K562 (cell line): ENCODE measurements at regions not wholly inside any gene's neighbourhood (a gene's known extent, or its start where the extent isn't known, plus 50 kb on each side); places are given as distances from the start of the nearest gene placed in this dataset.

Experiments
- ATAC-seq: fragments of 200-7000 bp; cut with Tn5 transposase; 3 replicates; pipeline ENCODE4 v1.9.1; 2020; ENCODE audit warnings: moderate library complexity
- BruUV-seq: library from RNA; stranded (reverse); fragments of 400-500 nt; replicated peaks from 2 replicates; lab custom pipeline; 2021; lab: Mats Ljungman, UMichigan
- CTCF ChIA-PET: fragments of 300-600 bp; formaldehyde crosslinking; extraction: SDS; loops from one replicate; lab custom pipeline; 2021; ENCODE audit warnings: low intra/inter-chr PET ratio; lab: Yijun Ruan, JAX
- POLR2A ChIA-PET: fragments of 300-600, 350-650 bp; sonication (Branson Sonifier 250); formaldehyde crosslinking; extraction: SDS; loops from one replicate; lab custom pipeline; 2021; ENCODE audit warnings: antibody characterized with exemption, inconsistent platforms; lab: Yijun Ruan, JAX
- DNase-seq, 4 experiments: peaks; one replicate each; pipeline versions ENCODE4 v3.0.0 to v3.0.0-alpha.2; 2011 to 2018; ENCODE audit warnings: low spot score in 3 of 4, mixed read lengths in 3 of 4; ENCODE audit errors: extremely low read depth in 1 of 4
- FAIRE-seq: peaks from 2 replicates; lab custom pipeline; 2011; peaks lifted over from hg19 to GRCh38; lab: Jason Lieb, UNC
- H2AFZ ChIP-seq: 2 replicates; pipeline ENCODE4 v1.6.0; 2011; ENCODE audit warnings: low read depth, low read length, control low read depth, inconsistent platforms
- H3K27ac ChIP-seq: fragments of 200-600 bp; 3 replicates; pipeline ENCODE4 v1.8.0; 2011; ENCODE audit warnings: low read depth, mild to moderate bottlenecking, control low read depth, inconsistent platforms, low read length, moderate library complexity, mixed read lengths; ENCODE audit errors: extremely low read depth
- H3K27me3 ChIP-seq, 2 experiments: fragments of 300-600 bp in 1 of 2; 2 replicates in 1 of 2; 3 replicates in 1 of 2; pipeline versions ENCODE4 v1.6.0 to v1.8.0; 2011; ENCODE audit warnings: inconsistent platforms in 2 of 2, low read length in 2 of 2, mild to moderate bottlenecking in 1 of 2, mixed read lengths in 1 of 2, moderate library complexity in 1 of 2; ENCODE audit not compliant: control insufficient read depth in 2 of 2, insufficient read depth in 2 of 2
- H3K36me3 ChIP-seq: fragments of 300-600 bp; 3 replicates; pipeline ENCODE4 v1.8.0; 2011; ENCODE audit warnings: mild to moderate bottlenecking, low read length, inconsistent platforms; ENCODE audit not compliant: control insufficient read depth, insufficient read depth
- H3K4me1 ChIP-seq, 2 experiments: fragments of 200-600 bp in 1 of 2; replicated peaks in 1 of 2; 2 replicates in 1 of 2; 3 replicates in 1 of 2; pipeline versions ENCODE4 v1.5.1 to v1.8.0; 2011; ENCODE audit warnings: inconsistent platforms in 2 of 2, low read length in 2 of 2, mild to moderate bottlenecking in 1 of 2, mixed read lengths in 1 of 2, moderate library complexity in 1 of 2; ENCODE audit not compliant: control insufficient read depth in 2 of 2, insufficient read depth in 2 of 2
- H3K4me2 ChIP-seq: 2 replicates; pipeline ENCODE4 v1.6.1; 2011; ENCODE audit warnings: low read length, control low read depth, inconsistent platforms, mixed read lengths; ENCODE audit not compliant: insufficient read depth
- H3K4me3 ChIP-seq: fragments of 200-600 bp; sonication (generic), shearing (Covaris generic); 2 replicates; pipeline ENCODE4 v1.5.1; 2016; ENCODE audit warnings: control low read depth, inconsistent platforms
- H3K79me2 ChIP-seq: fragments of 200-600 bp; 3 replicates; pipeline ENCODE4 v1.8.0; 2011; ENCODE audit warnings: low read length, inconsistent platforms; ENCODE audit not compliant: control insufficient read depth, insufficient read depth
- H3K9ac ChIP-seq, 2 experiments: 2 replicates each; pipeline versions ENCODE4 v1.6.0 to v1.6.1; 2011; ENCODE audit warnings: low read depth in 2 of 2, low read length in 2 of 2, control low read depth in 1 of 2, inconsistent platforms in 1 of 2, mild to moderate bottlenecking in 1 of 2, mixed read lengths in 1 of 2; ENCODE audit not compliant: insufficient read depth in 1 of 2
- H3K9me1 ChIP-seq: one replicate; pipeline ENCODE4 v1.6.0; 2011; ENCODE audit warnings: inconsistent platforms, mild to moderate bottlenecking, low read length, moderate library complexity; ENCODE audit not compliant: control insufficient read depth, insufficient read depth
- H3K9me3 ChIP-seq: replicated peaks from 2 replicates; pipeline ENCODE4 v1.5.1; 2011; ENCODE audit warnings: low read depth, low read length, inconsistent platforms; ENCODE audit not compliant: control insufficient read depth, insufficient read depth
- H4K20me1 ChIP-seq: replicated peaks from 2 replicates; pipeline ENCODE4 v1.6.1; 2011; ENCODE audit warnings: low read length, inconsistent platforms, mixed read lengths; ENCODE audit not compliant: control insufficient read depth, insufficient read depth
- CBX1 ChIP-seq: sonication (generic); IDR thresholded peaks from 2 replicates; pipeline ENCODE4 v1.6.1; 2016; ENCODE audit warnings: antibody characterized with exemption, low read depth, mild to moderate bottlenecking
- CBX3 ChIP-seq, 2 experiments: IDR thresholded peaks; 1 replicate in 1 of 2; 2 replicates in 1 of 2; pipeline ENCODE4 v1.6.1; 2012; ENCODE audit warnings: inconsistent platforms in 2 of 2, low read length in 2 of 2, borderline replicate concordance in 1 of 2, control low read depth in 1 of 2
- CC2D1A ChIP-seq: fragments of 450-650 bp; IDR thresholded peaks from 2 replicates; pipeline ENCODE4 v1.6.1; 2017; ENCODE audit warnings: mild to moderate bottlenecking
- JUND ChIP-seq, 2 experiments: IDR thresholded peaks; 2 replicates in 1 of 2; 3 replicates in 1 of 2; pipeline ENCODE4 v1.6.1; 2011; ENCODE audit warnings: borderline replicate concordance in 2 of 2, low read depth in 2 of 2, low read length in 2 of 2, improper control_type of control experiment in 1 of 2, missing biosample characterization in 1 of 2, missing genetic modification characterization in 1 of 2, missing genetic modification reagents in 1 of 2
- PHF20 ChIP-seq: fragments of 450-650 bp; IDR thresholded peaks from 2 replicates; pipeline ENCODE4 v1.6.1; 2018; ENCODE audit not compliant: partially characterized antibody
- ZFP30 ChIP-seq: fragments of 250-450 bp; sonication (Bioruptor Pico); IDR thresholded peaks from 2 replicates; pipeline ENCODE4 v1.8.0; 2022; ENCODE audit warnings: moderate library complexity, mild to moderate bottlenecking, inconsistent platforms, borderline replicate concordance
- ZKSCAN3 ChIP-seq: fragments of 250-450 bp; sonication (Bioruptor Pico); IDR thresholded peaks from 2 replicates; pipeline ENCODE4 v1.4.0; 2020
- WGBS: fragments of 100-300 bp; shearing (Covaris generic); methylation state at CpG from one replicate; pipeline ENCODE4 v1.1.6; 2016; ENCODE audit warnings: low coverage, mixed read lengths; ENCODE audit not compliant: insufficient coverage; ENCODE audit errors: missing lambda C conversion rate; 5-methylcytosine and 5-hydroxymethylcytosine counted together
- in situ Hi-C: fragments of 300-500 bp; cut with MboI; formaldehyde crosslinking; loops from 4 replicates; pipeline ENCODE4 v1.15.0; 2018; ENCODE audit warnings: inconsistent platforms, mixed read lengths
- intact Hi-C: fragments of 100-400 bp; cut with micrococcal nuclease; formaldehyde crosslinking; loops from 2 replicates; pipeline ENCODE4 v1.14.2; 2022
- TF ChIP-seq, protein P1 (sequence below): sonication (generic); formaldehyde crosslinking; IDR thresholded peaks from 2 replicates; pipeline ENCODE4 v1.8.0; 2023; ENCODE audit warnings: mild to moderate bottlenecking, missing genetic modification reagents

DNA sequence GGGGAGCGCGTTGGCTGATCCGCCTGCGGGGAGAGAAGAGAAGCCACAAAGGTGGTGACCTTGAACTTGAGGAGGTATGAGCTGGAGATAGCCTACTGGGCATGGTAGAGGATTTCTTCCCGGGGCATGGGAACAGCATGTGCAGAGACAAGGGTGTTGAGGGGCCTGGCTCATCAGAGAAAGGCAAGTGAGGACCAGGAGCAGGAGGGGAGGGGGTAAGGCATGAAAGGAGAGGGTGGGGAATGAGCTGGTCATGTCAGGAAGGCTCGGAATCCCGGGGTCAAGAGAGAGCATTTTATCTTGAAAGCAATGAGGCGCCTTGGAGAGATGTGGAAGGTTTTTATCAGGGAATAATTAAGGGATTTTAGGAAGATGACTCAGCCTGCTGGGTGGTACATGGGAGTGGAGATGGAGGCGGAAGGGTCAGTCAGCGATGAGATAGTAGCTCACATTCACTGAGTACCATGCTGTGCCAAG is 121.1 kb downstream of the LHX2 start:
- DNase-seq (no peak), ATAC-seq (no peak)
- H4K20me1 ChIP-seq, result 0 out of 2 replicates have a peak, but pooled peaks cover 6% of the 10 kb centered on the region
- ChIA-PET CTCF (interaction anchor here (3.4 kb wide), 1 partner anchor 187 kb away, joined by 16 read pairs; no protein-coding TSS in a partner anchor), POLR2A (interaction anchor here (1.0 kb wide), 1 partner anchor 174 kb away, joined by 3 read pairs; no protein-coding TSS in a partner anchor)
- intact Hi-C loops, result loop anchor here (1.0 to 5.0 kb wide), 3 partner anchors 75 to 255 kb away; no protein-coding TSS in a partner anchor
- H3K4me2 ChIP-seq, result no peak overlapping the region
- no peak overlapping the region for H3K4me3 ChIP-seq
- peaks cover 0 to 3% of the 10 kb centered on the region in 2 experiments; a peak in 3 of 5 replicates for H3K4me1 ChIP-seq
- H3K27ac ChIP-seq, result no peak overlapping the region
- BruUV-seq, result no TSS peak
- no peak for TF ChIP-seq PHF20
- TF ChIP-seq, protein P1, sequence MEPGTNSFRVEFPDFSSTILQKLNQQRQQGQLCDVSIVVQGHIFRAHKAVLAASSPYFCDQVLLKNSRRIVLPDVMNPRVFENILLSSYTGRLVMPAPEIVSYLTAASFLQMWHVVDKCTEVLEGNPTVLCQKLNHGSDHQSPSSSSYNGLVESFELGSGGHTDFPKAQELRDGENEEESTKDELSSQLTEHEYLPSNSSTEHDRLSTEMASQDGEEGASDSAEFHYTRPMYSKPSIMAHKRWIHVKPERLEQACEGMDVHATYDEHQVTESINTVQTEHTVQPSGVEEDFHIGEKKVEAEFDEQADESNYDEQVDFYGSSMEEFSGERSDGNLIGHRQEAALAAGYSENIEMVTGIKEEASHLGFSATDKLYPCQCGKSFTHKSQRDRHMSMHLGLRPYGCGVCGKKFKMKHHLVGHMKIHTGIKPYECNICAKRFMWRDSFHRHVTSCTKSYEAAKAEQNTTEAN, result no peak
- TF ChIP-seq CC2D1A, result no peak
- TF ChIP-seq CBX1, result no peak
- TF ChIP-seq JUND (IDR thresholded peaks at IDR 0.05; ENCODE audit: borderline replicate concordance, low read depth, low read length), result no peak
- TF ChIP-seq JUND (tag; IDR thresholded peaks at IDR 0.05; ENCODE audit: borderline replicate concordance, low read depth, low read length), result no peak
- TF ChIP-seq CBX3 (IDR thresholded peaks at IDR 0.05; ENCODE audit: borderline replicate concordance in 1 of 2, low read length in 2 of 2), result no peak
- no peak for TF ChIP-seq ZKSCAN3 (CRISPR knock-in tag)
- no peak for TF ChIP-seq ZFP30 (CRISPR knock-in tag)
- TF ChIP-seq, all 486 proteins: peak for 0
- no peak for FAIRE-seq
- Histone ChIP-seq H3K79me2 (no peaks in the 10 kb centered on the region), H3K27me3 (peaks cover 3 to 9% of the 10 kb centered on the region in 2 experiments; a peak in 2 of 5 replicates), H2AFZ (no peak overlapping the region), H3K9ac (no peak overlapping the region), H3K36me3 (no peaks in the 10 kb centered on the region), H3K9me1 (no peaks in the 10 kb centered on the region), H3K9me3 (no peaks in the 10 kb centered on the region)
- WGBS, result 7% methylated on average over 6 of the region's 10 CpGs
- in situ Hi-C loops, result no loop called here
